Neuronal stem cell (in vitro differentiated cells): ENCODE measurements at regions not wholly inside any gene's neighbourhood (a gene's known extent, or its start where the extent isn't known, plus 50 kb on each side); places are given as distances from the start of the nearest gene placed in this dataset.

Experiments
- DNase-seq: peaks from one replicate; pipeline ENCODE4 v3.0.0-alpha.2; 2013; ENCODE audit warnings: low spot score
- H2AFZ ChIP-seq: one replicate; pipeline ENCODE4 v1.6.1; 2013; ENCODE audit warnings: mild to moderate bottlenecking, low read length, inconsistent platforms
- H2AK5ac ChIP-seq: 2 replicates; pipeline ENCODE4 v1.6.1; 2013; ENCODE audit warnings: low read depth, mild to moderate bottlenecking, inconsistent platforms, low read length, moderate library complexity, mixed read lengths
- H2BK120ac ChIP-seq: 2 replicates; pipeline ENCODE4 v1.6.1; 2013; ENCODE audit warnings: low read depth, mild to moderate bottlenecking, inconsistent platforms, low read length, moderate library complexity, mixed read lengths
- H2BK12ac ChIP-seq: one replicate; pipeline ENCODE4 v1.6.1; 2013; ENCODE audit warnings: low read length, inconsistent platforms
- H2BK15ac ChIP-seq: 2 replicates; pipeline ENCODE4 v1.6.1; 2013; ENCODE audit warnings: mild to moderate bottlenecking, low read length, inconsistent platforms, mixed read lengths
- H2BK5ac ChIP-seq: one replicate; pipeline ENCODE4 v1.6.1; 2013; ENCODE audit warnings: inconsistent platforms, mild to moderate bottlenecking, low read length, moderate library complexity
- H3K14ac ChIP-seq: one replicate; pipeline ENCODE4 v1.6.1; 2013; ENCODE audit warnings: low read length, inconsistent platforms
- H3K18ac ChIP-seq: 2 replicates; pipeline ENCODE4 v1.6.1; 2013; ENCODE audit warnings: low read length, inconsistent platforms
- H3K23ac ChIP-seq: 2 replicates; pipeline ENCODE4 v1.6.1; 2013; ENCODE audit warnings: low read depth, mild to moderate bottlenecking, mixed read lengths, low read length, inconsistent platforms; ENCODE audit not compliant: poor library complexity
- H3K27ac ChIP-seq: replicated peaks from 3 replicates; pipeline ENCODE4 v1.5.1; 2013; ENCODE audit warnings: low read length, inconsistent platforms
- H3K27me3 ChIP-seq, 3 experiments: 2 replicates each; pipeline ENCODE4 v1.6.1; 2013; ENCODE audit warnings: low read length in 3 of 3, mild to moderate bottlenecking in 2 of 3, inconsistent platforms in 1 of 3, low read depth in 1 of 3, mixed read lengths in 1 of 3, moderate library complexity in 1 of 3; ENCODE audit not compliant: control insufficient read depth in 3 of 3, insufficient read depth in 3 of 3
- H3K36me3 ChIP-seq, 2 donors: replicated peaks in 1 of 2; 2 replicates each; pipeline ENCODE4 v1.6.1; 2013; ENCODE audit warnings: low read length in 2 of 2; ENCODE audit not compliant: control insufficient read depth in 2 of 2, insufficient read depth in 2 of 2
- H3K4ac ChIP-seq: 2 replicates; pipeline ENCODE4 v1.6.1; 2013; ENCODE audit warnings: inconsistent platforms, mild to moderate bottlenecking, low read length, moderate library complexity
- H3K4me1 ChIP-seq, 2 donors: 1 replicate in 1 of 2; 2 replicates in 1 of 2; pipeline ENCODE4 v1.6.1; 2013; ENCODE audit warnings: low read length in 2 of 2, low read depth in 1 of 2; ENCODE audit not compliant: control insufficient read depth in 2 of 2, insufficient read depth in 1 of 2
- H3K4me2 ChIP-seq: one replicate; pipeline ENCODE4 v1.6.1; 2013; ENCODE audit warnings: mild to moderate bottlenecking, low read length, inconsistent platforms; ENCODE audit not compliant: insufficient read depth, poor library complexity, severe bottlenecking
- H3K4me3 ChIP-seq, 2 donors: 2 replicates each; pipeline ENCODE4 v1.5.1; 2013; ENCODE audit warnings: low read length in 2 of 2, mild to moderate bottlenecking in 2 of 2, inconsistent platforms in 1 of 2, moderate library complexity in 1 of 2
- H3K79me1 ChIP-seq: one replicate; pipeline ENCODE4 v1.6.1; 2013; ENCODE audit warnings: low read depth, mild to moderate bottlenecking, inconsistent platforms, low read length, moderate library complexity
- H3K9ac ChIP-seq: one replicate; pipeline ENCODE4 v1.6.1; 2013; ENCODE audit warnings: mild to moderate bottlenecking, low read depth, low read length, inconsistent platforms; ENCODE audit not compliant: poor library complexity
- H3K9me3 ChIP-seq, 2 donors: replicated peaks in 1 of 2; 2 replicates each; pipeline versions ENCODE3 to v1.6.1; 2013; ENCODE audit warnings: low read length in 2 of 2, mild to moderate bottlenecking in 2 of 2, inconsistent platforms in 1 of 2, low read depth in 1 of 2, mixed read lengths in 1 of 2, moderate library complexity in 1 of 2; ENCODE audit not compliant: control insufficient read depth in 2 of 2, insufficient read depth in 1 of 2
- H4K8ac ChIP-seq: one replicate; pipeline ENCODE4 v1.6.1; 2013; ENCODE audit warnings: low read depth, mild to moderate bottlenecking, inconsistent platforms, low read length, moderate library complexity
- H4K91ac ChIP-seq: one replicate; pipeline ENCODE4 v1.6.1; 2013; ENCODE audit warnings: low read length, low read depth, mild to moderate bottlenecking, inconsistent platforms; ENCODE audit not compliant: poor library complexity
- WGBS, 2 donors: extraction: QIAGEN DNeasy Blood & Tissue Kit; methylation state at CpG; one replicate each; pipeline ENCODE4 v1.1.7; 2013; ENCODE audit warnings: missing lambda C conversion rate in 2 of 2, mixed read lengths in 1 of 2; ENCODE audit not compliant: insufficient read length in 2 of 2, insufficient replicate concordance in 1 of 2; ENCODE audit errors: extremely low coverage in 2 of 2; 5-methylcytosine and 5-hydroxymethylcytosine counted together

GRCh38 chr1:80202118-80202517, 1195.6 kb upstream of the ADGRL4 start:
- Histone ChIP-seq H3K36me3 (no peaks in the 10 kb centered on the region), H3K4me1 (no peaks in the 10 kb centered on the region), H3K9ac (no peak overlapping the region), H3K14ac (no peak overlapping the region), H3K23ac (no peak overlapping the region), H2BK120ac (no peak overlapping the region), H2BK5ac (no peak overlapping the region), H3K79me1 (no peaks in the 10 kb centered on the region), H3K27me3 (no peaks in the 10 kb centered on the region), H3K9me3 (peaks cover 0 to 2% of the 10 kb centered on the region in 2 donors), H3K4me2 (no peak overlapping the region), H3K18ac (no peak overlapping the region), H2AK5ac (no peak overlapping the region), H3K27ac (no peak overlapping the region), H2BK12ac (no peak overlapping the region), H4K91ac (no peak overlapping the region), H2AFZ (no peak overlapping the region), H4K8ac (no peak overlapping the region), H2BK15ac (no peak overlapping the region), H3K4ac (no peak overlapping the region), H3K4me3 (no peak overlapping the region)
- WGBS, 2 donors, result no CpG with 5 or more reads among the region's 4 CpGs
- DNase-seq, result no peak

GRCh38 chr1:80194221-80194620, 1187.7 kb upstream of the ADGRL4 start:
- no peak overlapping the region for H4K91ac ChIP-seq
- H3K27me3 ChIP-seq, result no peaks in the 10 kb centered on the region
- no peak overlapping the region for H2AFZ ChIP-seq
- no peak overlapping the region for H3K18ac ChIP-seq
- H3K79me1 ChIP-seq, result no peaks in the 10 kb centered on the region
- H3K9ac ChIP-seq, result no peak overlapping the region
- no peak for DNase-seq
- H3K23ac ChIP-seq, result no peak overlapping the region
- peaks cover 0 to 2% of the 10 kb centered on the region in 2 donors for H3K9me3 ChIP-seq
- no peak overlapping the region for H3K4me2 ChIP-seq
- no peak overlapping the region for H4K8ac ChIP-seq
- H2BK12ac ChIP-seq, result no peak overlapping the region
- H3K4me3 ChIP-seq, result no peak overlapping the region
- H3K4me1 ChIP-seq, result no peaks in the 10 kb centered on the region
- whole genome bisulfite sequencing, 2 donors, result no CpG with 5 or more reads among the region's 4 CpGs
- H2AK5ac ChIP-seq, result no peak overlapping the region
- no peak overlapping the region for H3K27ac ChIP-seq
- no peaks in the 10 kb centered on the region for H3K36me3 ChIP-seq
- H2BK5ac ChIP-seq, result no peak overlapping the region
- H3K14ac ChIP-seq, result no peak overlapping the region
- H3K4ac ChIP-seq, result no peak overlapping the region
- no peak overlapping the region for H2BK120ac ChIP-seq
- no peak overlapping the region for H2BK15ac ChIP-seq

DNA sequence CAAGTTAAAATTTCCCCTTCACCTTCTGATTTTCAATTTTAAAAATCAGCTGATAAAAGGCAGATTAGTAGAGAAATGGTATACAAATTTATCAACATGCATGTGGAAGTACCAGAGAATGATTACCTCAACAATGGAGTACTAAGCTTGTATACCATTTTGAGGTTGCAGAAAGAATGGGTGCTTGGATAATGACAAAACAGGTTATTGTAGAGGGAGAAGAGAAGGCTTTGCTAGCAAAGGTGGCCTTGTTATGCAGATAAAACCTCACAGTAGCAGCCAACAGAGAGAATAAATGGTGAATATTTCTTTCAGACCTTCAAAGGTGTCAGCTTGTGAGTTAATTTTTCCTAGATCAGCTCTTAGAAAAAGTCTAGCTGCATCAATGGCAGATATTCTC, 1174.9 kb upstream of the ADGRL4 start:
- DNase-seq, result no peak
- H3K9me3 ChIP-seq, result peaks cover 0 to under 1% of the 10 kb centered on the region in 2 donors
- no peak overlapping the region for H2BK12ac ChIP-seq

DNA sequence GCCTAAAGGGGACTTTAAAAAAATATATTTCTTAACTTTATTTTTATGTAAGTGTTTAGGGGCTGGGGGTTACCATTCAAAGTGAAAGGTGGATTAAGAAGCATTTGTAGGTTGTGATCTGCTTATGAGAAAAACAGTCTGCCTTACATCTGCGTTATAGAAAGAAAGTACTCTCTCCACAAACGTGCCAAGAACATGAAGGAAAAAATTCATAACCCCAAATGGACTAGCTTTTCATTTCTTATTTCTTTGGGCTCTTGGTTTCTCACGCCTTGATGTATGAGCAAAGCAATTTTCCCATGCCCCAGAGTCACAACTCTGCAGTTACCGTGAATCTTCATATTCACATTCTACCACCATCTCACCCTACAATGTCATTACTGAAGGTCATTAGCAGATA, 1165.1 kb upstream of the ADGRL4 start:
- no CpG with 5 or more reads among the region's 4 CpGs for WGBS, 2 donors

More for the DNA sequence above, 1174.9 kb upstream of the ADGRL4 start:
- no peak overlapping the region for H3K23ac ChIP-seq
- H2BK15ac ChIP-seq, result no peak overlapping the region
- no peaks in the 10 kb centered on the region for H3K27me3 ChIP-seq
- H4K91ac ChIP-seq, result no peak overlapping the region
- no peak overlapping the region for H3K4me2 ChIP-seq
- no peak overlapping the region for H2BK120ac ChIP-seq
- no peaks in the 10 kb centered on the region for H3K4me1 ChIP-seq
- H2AFZ ChIP-seq, result no peak overlapping the region
- H3K18ac ChIP-seq, result no peak overlapping the region
- no peaks in the 10 kb centered on the region for H3K79me1 ChIP-seq
- H3K36me3 ChIP-seq, result no peaks in the 10 kb centered on the region
- H3K4ac ChIP-seq, result no peak overlapping the region
- no peak overlapping the region for H2BK5ac ChIP-seq
- H3K9ac ChIP-seq, result no peak overlapping the region
- no peak overlapping the region for H4K8ac ChIP-seq
- no peak overlapping the region for H3K4me3 ChIP-seq
- no peak overlapping the region for H2AK5ac ChIP-seq
- no peak overlapping the region for H3K27ac ChIP-seq
- no peak overlapping the region for H3K14ac ChIP-seq

More for the DNA sequence above, 1165.1 kb upstream of the ADGRL4 start:
- Histone ChIP-seq H4K91ac (no peak overlapping the region), H3K18ac (no peak overlapping the region), H3K4me1 (no peaks in the 10 kb centered on the region), H3K27ac (no peak overlapping the region), H3K4me3 (no peak overlapping the region), H2AK5ac (no peak overlapping the region), H3K36me3 (no peaks in the 10 kb centered on the region), H3K9ac (no peak overlapping the region), H3K9me3 (peaks cover 0 to 2% of the 10 kb centered on the region in 2 donors), H3K4me2 (no peak overlapping the region), H3K4ac (no peak overlapping the region), H2BK15ac (no peak overlapping the region), H3K23ac (no peak overlapping the region), H2BK120ac (no peak overlapping the region), H3K14ac (no peak overlapping the region), H3K79me1 (no peaks in the 10 kb centered on the region), H2BK5ac (no peak overlapping the region), H4K8ac (no peak overlapping the region), H3K27me3 (no peaks in the 10 kb centered on the region), H2BK12ac (no peak overlapping the region), H2AFZ (no peak overlapping the region)
- DNase-seq, result no peak
